Skin of body (tissue), 1 donor: ENCODE measurements at regions not wholly inside any gene's neighbourhood (a gene's known extent, or its start where the extent isn't known, plus 50 kb on each side); places are given as distances from the start of the nearest gene placed in this dataset.
"Not testable (repeated sequence)": the region's sequence is repeated elsewhere in the genome, so short reads cannot be mapped to it uniquely, and the experiment has no call there.

Experiments
- DNase-seq: peaks from one replicate; lab custom pipeline; 2025; lab: John Stamatoyannopoulos, UW

DNA sequence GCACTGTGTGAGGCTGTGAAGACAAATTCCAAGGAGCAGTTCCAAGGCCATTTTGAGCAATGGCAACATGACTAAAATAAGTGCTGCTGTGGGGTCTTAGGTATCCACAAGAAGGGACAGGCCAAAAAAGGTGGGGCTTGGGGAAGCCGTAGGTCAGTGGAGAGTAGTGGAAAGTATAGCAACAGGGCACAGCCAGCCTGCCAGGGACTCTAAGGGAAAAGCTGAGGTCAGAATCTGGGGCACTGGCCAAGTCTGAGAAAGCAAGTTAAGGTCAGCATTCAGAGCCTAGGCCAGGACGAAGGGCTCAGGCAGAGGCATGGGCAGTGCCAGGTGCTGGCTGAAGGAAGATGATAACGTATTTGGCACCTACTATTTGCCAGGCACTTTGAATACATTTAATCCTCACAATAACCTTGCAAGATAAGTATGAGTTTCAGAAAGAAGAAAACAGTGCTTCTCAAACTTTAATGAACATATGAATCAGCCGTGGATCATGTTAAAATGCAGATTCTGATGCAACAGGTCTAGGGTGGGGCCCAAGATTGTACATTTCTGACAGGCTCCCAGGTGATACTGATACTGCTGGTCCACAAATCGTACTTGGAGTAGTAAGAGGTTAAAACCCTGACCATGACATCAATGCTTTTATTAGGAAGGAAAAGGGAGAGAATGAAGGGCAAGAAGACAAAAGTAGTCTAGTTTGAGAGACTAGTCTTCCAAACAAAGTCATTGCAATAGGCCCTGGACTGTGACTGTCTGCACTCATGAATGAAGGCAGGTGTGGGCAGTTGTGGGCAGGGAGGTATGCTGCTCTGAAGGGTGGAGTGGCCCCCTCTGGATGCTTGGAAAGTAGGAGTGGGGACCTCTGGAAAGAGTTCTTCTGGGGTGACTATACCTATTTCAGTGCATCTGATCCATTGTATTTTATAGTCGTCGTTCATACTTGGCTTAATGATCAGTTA is 106.3 kb upstream of the ANKRD28 start:
- no peak for DNase-seq

DNA sequence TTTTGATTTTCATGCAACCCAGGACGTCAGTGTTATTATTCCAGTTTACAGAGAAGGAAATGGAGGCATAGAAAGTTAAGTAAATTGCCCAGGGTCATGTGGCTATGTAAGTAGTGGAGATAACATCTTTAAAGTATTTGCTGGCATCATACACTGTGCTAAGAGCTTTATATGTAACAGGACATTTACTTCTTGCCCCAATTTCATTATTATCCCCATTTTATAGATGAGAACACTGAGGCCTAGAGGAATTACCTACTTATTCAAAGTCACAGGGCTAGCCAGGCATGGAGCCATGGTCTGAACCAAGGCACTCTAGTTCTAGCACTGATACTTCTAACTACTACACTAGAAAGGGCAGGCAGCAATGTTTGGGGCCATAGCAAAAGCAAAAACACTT is 107.3 kb upstream of the ANKRD28 start:
- DNase-seq, result no peak

DNA sequence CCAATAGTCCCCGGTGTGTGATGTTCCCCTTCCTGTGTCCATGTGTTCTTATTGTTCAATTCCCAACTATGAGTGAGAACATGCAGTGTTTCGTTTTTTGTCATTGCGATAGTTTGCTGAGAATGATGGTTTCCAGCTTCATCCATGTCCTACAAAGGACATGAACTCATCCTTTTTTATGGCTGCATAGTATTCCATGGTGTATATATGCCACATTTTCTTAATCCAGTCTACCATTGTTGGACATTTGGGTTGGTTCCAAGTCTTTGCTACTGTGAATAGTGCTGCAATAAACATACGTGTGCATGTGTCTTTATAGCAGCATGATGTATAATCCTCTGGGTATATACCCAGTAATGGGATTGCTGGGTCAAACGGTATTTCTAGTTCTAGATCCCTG is 109.6 kb upstream of the ANKRD28 start:
- DNase-seq, result not testable (repeated sequence)

DNA sequence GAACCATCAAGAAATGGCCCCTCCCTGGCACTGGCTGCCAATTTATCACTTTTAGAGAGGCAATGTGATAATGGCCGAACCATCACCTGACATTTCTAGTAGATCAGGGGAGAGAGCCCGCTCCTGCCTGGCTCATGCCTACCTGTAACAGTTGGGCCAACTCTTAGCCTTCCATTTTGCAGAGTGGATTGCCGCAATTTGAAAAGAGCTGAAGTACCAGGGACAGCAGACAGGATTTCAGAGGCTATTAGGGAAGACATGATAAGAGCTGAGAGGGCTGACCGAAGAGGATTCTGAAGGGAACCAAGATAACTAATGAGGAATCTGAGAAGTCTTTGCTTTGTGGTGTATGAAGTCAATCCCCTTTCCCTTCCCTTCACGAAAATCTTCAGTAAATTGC is 121.2 kb upstream of the ANKRD28 start:
- DNase-seq, result no peak

DNA sequence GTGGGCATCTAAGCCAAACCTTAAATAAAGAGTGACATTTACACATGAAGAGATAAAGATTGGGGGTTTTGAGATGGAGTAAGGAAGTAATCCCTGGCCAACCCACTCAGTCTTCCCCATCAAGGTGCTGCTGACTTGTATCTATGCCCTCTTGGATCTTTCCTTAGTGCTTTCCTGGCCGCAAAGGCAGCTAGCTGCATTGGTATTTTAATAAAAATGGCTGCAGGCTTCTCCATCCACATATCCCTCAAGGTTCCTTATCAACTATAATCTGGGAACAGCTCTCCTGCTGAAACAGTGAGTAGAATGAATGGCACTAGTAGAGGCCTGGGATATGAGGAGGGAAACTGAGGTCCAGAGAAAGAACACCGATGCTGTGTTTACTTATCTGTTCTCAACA is 122.2 kb upstream of the ANKRD28 start:
- DNase-seq, result no peak

DNA sequence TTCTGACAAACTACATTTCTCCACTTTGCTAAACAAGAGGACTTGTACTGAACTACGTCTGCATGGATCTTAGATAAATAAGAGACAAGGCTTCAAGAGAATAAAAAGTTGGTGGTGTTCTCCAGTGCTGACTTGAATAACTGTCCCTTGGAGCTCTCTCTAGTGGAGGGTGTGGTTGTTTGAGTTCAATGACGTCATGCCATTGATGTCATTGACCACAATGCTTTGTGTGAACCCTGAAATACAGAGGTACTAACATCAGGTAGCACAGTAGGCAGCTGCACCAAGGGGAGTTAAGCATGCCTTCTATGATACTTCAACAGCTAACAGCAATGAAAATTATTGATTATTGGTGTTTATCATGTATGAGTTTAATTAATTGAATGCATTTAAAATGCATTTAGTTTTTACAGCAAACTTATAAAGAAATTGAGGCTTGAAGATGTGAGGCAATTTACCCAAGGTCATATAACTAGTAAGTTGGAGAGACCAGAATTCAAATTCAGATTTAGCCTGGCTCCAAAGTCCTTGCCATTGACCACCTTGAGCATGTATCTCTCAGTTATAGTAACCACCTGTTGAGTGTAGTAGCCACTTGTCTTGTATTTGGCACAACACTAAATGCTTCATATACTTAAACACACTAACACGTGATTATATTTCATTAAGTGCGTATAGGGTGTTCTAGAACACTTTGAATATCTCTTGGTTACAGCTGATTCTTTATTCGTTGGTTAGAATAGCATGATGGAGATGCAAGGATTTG is 126.0 kb upstream of the ANKRD28 start:
- DNase-seq, result no peak

DNA sequence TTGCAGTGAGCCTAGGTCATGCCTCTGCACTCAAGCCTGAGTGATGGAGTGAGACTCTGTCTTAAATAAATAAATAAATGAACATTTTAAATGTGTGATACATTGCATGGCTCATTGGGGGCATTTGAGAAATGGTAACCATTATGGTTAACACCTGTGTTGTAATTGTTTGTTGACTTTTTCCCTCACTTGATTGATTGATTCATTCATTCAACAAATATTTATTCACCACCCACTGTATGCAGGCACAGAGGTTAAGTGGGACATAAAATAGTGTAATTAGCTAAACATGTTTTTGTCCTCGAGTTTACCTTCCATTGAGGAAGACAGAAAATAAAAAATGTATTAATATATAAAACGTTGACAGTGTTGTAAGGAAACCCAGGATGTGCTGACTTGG is 127.1 kb upstream of the ANKRD28 start:
- DNase-seq, result no peak

DNA sequence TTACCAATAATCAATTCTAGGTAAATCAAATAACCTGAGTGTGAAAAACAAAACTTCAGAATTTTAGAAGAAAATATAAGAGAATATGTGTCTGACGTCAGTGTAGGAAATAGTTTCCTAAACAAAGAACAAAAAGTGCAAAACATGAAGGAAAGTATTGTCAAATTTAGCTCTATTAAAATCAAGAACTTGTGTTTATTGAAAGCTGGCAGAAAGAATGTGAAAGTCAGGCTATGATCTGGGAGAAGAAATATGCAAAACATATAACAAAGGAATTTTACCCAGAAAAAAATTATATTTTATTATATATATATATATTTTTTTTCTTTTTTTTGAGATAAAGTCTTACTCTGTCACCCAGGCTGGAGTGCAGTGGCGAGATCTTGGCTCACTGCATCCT is 129.1 kb upstream of the ANKRD28 start:
- no peak for DNase-seq

DNA sequence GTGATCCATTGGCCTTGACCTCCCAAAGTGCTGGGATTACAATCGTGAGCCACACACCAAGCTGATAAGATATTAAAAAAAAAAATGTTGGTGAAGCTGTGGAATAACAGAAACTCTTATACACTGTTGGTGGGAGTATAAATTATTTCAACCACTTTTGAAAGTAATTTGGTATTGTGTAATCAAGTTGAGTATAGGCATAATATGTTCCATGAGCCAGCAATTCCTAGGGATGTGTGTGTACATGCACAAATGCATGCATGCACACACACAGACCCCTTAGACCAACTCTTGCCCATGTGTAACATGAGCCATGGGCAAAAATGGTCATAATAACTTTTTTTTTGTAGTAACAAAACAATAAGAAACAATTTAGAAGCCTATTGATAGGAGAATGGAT is 130.2 kb upstream of the ANKRD28 start:
- no peak for DNase-seq

DNA sequence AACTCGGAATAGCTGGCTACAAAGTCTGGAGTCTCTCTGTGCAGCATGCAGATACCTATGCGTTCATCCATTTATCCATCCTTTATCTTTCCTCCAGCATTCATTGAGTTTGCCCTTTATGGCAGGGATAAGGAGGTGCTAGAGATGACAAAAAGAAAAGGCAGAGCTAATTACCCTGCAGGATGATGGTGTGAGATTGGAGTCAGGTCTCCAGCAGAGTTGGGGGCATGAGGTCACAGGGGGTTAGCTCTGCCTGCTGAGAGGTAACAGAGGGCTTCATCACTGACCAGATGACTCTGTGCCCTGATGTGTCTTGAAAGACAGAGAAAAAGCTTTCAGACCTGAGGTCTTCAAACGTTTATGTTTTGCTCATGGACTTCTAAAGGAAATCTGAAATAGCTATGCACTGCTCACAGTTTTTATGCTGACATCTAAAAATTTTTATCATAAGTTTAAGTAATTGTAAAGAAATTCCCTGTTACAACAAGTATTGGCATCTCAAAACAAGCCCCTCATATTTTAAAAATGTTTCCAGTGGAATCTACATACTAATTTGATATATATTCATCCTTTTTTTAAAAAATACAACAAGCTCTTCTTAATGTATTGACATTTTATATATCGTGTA is 132.3 kb upstream of the ANKRD28 start:
- DNase-seq, result no peak

DNA sequence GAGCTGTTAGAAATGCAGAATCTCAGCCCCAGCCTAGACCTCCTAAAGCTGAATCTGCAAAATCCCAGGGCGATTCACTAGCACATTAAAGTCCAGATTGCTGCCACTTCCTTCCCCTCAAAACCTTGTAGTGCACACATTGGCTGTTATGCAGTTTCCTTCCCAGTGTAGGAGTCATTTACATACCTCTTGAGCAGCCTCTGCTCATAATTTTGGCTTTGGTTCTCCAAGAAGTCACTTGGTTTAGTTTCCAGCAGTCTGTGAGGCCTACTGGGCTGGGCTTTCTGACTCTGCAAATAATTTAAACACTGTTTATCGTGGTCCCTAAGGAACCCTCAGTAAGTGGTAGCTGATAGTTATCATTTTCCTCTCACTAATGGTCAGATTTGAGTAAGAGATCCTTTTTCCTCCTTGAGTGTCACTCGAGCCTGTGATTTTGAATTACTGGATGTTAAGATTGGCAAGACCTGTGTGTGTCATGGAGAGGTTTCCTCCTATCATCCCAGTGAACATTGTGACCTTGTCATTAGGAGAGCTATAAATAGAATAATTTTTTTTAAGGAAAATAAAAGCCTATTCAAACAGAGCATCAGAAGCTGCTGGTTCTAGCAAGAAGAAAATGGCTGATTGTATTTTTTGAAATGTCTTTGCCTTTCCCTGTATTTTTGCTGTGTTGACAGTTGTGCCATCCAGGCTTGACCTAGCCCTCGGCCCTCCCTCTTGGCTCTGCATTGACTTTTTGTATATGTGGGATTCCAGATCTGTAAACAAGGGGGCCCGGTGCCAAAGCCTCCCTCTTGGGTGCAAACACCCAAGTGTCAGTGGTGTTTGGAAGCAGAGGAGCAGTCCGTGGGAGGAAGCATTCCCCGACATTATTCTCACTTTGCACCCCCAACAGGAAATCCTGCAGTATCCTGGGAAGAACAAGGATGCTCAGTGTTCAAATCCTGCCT is 134.8 kb upstream of the ANKRD28 start:
- no peak for DNase-seq

DNA sequence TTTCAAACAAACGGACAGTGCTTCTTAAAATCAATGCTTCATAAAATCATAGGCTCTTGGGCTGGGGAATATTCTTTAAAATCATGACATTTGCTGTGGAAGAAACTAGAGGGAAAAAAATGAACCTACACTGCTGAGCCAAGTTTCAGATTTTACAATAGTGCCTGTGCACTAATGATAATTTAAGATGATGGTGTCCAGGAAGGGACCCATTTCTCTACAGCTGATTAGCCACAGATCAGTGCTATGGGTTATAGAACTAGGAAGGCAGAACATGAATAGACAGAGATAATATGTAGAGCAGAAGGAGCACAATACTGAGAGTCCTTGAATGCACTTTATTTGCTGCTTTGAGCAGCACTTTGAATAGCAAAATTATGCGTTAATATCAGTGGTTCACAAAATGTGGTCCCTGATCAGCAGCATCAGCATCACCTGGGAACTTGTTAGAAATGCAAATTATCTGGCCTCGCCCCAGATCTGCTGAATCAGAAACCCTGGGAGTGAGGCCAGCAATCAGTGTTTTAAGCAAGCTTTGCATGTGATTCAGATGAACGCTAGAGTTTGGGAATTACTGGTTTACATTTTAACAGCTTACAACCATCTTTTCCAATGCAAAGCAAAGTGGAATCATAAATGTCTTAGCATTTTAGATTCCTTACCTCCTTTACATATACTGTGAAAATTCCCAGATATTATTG is 135.8 kb upstream of the ANKRD28 start:
- DNase-seq, result no peak

DNA sequence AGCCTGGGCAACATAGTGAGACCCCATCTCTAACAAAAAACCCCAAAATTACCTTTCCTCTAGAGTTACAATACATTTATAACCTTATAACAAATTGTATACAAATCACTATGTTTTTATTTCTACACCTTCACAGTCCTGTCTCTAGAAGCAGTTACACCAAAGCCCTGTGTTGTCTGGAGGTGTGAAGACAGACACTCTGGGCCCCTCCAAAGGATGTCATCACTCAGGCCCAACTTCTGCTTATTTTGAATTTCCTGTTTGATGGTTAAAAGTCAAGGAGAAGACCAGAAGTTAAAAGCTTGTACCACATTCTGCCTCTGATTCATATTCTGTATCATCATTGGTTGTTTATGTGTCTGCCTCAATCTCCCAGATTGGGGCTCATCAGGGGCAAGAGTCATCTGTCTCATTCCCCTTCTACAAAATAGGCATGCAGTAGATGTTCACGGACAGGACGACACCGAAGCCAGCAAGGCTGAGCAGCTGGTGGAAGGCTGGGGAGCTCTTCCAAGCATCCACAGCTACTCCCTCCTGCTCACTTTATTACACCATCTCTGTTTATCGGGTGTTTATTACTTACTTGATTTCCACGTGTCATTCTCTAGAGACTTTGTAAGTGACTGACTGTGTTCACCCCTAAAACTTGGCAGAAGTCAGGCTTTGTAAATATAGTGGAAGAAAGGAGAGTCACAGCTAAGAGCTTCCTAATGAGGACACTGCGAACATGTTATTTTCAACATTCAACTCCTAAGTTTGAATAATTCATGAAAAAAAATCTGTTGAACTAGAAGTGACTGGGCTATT is 136.8 kb upstream of the ANKRD28 start:
- no peak for DNase-seq

DNA sequence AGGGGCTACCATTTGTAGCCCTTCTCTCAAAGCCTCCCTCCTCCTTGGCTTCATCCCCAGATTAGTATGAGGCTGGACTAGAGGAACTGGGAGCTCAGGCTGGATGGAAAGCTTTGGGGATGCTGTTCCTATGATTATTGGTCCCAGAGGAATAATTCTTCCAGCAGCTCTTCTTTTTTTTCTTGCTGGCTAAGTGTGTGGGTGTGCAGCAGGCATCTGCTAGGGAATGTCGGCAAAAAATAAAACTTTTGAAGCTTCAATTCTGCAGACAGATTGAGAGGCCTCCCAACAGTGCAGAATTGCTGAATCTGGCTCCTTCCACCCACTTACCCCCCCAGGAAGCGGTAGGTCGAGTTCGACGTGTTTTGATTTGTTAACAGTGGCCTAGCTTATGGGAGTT is 138.5 kb upstream of the ANKRD28 start:
- DNase-seq, result peak; percentile 29

DNA sequence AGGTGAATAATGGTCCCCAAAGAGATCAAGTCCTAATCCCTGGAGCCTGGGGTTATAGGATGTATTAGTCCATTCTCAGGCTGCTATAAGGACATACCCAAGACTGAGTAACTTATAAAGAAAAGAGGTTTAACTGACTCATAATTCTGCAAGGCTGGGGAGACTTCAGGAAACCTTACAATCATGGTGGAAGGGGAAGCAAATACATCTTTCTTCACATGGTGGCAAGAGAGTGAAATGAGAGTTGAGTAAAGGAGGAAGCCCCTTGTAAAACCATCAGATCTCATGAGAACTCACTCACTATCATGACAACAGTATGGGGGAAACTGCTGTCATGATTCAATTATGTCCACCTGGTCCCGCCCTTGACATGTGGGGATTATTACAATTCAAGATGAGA is 142.9 kb upstream of the ANKRD28 start:
- DNase-seq, result no peak

DNA sequence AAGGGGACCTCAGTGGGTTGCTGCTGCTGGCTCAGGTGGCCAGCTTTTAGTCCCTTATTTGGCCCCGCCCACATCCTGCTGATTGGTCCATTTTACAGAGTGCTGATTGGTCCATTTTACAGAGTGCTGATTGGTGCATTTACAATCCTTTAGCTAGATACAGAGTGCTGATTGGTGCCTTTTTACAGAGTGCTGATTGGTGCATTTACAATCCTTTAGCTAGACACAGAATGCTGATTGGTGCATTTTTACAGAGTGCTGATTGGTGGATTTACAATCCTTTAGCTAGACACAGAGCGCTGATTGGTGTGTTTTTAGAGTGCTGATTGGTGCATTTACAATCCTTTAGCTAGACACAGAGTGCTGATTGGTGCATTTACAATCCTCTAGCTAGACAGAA is 143.7 kb upstream of the ANKRD28 start:
- not testable (repeated sequence) for DNase-seq

DNA sequence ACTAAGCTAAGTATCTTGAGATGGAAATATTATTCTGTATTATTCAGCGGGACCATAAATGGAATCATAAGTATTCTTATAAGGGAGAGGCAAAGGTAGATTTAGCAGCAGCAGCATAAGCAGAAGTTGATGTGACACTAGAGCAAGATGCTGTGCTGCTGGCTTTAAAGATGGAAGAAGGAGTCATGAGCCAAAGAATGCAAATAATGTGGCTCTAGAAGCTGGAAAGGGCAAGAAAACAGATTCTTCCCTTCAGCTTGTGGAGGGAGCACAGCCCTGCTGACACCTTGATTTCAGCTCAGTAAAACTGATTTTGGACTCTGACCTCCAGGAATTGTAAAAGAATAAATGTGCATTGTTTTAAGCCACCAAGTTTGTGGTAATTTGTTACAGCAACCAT is 144.2 kb upstream of the ANKRD28 start:
- DNase-seq, result no peak

DNA sequence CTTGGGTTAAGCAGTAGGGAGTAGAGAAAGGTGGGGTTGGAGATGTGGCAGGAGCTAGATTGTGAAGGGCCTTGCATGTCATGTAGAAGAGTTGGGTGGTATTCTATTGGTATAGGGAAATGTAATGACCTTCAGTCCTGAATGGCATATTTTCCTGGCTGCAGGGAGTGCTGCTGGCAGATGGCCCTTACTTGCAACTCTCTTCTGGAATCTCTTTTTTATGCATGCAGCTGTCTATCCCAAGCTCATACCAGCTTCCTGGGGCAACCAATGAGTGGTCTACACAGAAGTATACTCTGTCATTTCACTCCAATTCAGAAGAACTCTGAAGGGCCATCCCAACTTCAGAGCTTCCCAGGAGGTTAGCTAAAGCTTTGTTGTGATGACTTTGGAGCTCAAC is 144.7 kb upstream of the ANKRD28 start:
- DNase-seq, result no peak

DNA sequence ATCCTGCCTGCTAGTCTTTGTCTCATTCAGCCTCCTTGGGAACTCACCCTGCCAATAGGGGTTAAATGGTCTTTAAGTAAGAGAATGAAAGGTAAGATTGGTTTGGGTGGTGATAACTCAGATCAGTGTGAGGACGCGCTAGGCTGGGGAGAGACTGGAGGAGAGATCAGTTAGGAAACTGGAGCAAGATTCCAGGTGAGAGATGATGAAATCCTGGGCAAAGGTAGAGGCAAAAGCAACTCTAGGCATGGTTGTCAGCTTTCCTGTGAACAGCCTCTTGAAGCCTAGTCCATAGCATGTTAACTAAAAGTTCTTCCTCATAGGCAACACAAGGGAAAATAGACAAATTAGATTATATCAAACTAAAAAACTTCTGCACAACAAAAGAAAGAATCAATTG is 145.2 kb upstream of the ANKRD28 start:
- DNase-seq, result no peak

DNA sequence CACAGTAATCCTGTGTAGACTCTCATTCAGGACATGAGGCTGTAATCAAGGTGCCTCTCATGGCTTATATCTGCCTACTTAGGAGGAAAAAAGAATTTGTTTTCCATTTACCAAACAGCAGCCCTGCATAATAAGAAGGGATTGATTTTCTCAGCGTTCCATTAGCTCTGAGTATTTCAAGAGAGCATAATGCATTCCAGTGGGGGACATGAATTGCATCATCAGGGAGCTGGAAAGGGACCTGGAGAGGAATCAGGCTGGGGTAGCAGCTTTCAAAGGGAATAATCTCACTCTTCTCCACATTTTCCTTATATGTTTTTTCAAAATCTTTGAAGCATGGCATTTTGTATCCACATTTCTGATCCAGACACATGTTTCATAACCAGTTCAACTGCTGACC is 150.6 kb upstream of the ANKRD28 start:
- DNase-seq, result peak; percentile 12
